ENCODE measurements at regions not wholly inside any gene's neighbourhood (a gene's known extent, or its start where the extent isn't known, plus 50 kb on each side); places are given as distances from the start of the nearest gene placed in this dataset.
A peak's percentile ranks its signal among the peaks of the same experiment; 100 is the strongest.
"Not testable (repeated sequence)": the region's sequence is repeated elsewhere in the genome, so short reads cannot be mapped to it uniquely, and the experiment has no call there.

DNA sequence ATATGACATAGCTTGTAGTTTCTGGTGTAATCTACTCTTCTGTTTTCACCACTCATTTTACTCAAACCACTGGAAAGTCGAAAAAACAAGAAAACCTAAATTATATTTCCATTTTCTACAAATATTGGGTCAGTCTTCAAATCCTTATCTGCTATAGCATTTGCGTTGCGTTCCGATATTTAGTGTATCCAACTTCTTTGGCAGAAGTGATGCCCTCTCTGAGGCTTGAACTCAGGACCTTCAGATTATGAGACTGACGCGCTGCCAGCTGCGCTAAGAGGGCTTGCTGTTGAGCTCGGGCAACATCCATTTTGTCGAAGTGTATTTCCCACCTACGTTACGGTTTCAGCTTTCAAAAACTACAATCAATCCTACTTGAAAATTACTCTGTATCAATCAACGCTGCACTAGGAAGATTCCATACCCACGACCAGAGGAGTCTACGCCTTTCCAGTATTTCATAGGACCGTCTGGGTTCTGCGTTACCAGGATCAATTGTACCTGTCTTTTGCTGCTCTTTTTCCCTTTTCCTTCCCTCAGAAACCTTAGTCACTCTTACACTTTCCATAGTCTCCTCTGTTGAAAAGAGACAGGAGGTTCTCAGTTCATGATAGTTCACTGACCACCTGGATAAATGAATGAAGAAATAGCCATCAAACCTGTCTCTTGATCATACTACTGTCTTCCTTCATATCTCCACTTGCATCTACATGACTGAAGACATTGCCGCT lies 140.5 kb upstream of the ZNF322 start:
- DNase-seq (ENCODE audit: low read depth in 2 of 2) = not testable (repeated sequence)

DNA sequence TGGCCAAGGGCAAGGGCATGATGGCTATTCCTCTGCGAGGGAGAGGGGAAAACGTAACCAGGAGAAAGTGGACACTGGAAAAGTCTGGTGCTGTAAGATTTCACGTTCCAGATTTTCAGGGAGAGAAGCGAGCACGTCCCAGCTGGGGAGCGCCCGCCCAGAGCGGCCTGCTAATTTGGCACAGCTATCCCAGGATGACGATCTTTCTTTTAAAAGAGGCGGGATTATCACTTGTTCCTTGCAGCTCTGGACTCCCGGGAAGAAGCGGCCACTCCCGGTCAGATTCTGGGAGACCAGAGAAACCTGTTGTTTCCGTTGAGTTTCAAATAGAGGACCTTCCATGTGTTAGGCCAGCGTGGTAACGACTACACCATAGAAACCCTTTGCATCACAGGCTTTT lies 144.2 kb upstream of the ZNF322 start:
- DNase-seq (ENCODE audit: low read depth in 2 of 2) = not testable (repeated sequence)

DNA sequence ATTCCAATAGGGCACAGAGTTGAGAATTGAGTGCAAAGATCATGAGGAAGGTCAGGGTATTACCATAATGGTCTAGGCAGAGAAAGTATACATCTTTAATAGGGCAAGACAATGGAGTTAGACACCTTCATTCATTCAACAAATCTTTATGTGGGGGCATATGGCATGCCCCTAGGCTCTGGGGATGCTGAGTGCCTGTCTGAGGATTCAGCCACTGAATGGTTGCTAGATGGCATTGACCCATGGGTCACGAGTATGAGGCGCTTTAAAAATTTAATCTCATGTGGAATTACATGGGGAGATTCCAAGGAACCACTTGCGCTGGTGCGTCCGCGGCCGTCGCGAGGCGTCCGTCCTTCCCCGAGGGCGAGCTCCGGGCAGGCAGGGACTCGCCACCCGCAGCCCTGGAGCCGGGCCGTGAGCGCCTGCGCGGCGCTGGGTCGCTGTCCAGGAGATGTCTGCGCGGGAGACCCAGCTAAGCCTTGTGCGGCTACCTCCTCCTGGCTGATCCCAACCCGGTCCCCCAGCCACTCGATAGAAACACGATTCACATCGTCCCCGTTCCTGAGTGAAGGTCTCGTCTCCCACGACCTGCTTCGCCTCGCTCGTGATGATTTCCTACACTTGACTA lies 152.1 kb upstream of the ZNF322 start:
- not testable (repeated sequence) for DNase-seq (ENCODE audit: low read depth in 2 of 2)

DNA sequence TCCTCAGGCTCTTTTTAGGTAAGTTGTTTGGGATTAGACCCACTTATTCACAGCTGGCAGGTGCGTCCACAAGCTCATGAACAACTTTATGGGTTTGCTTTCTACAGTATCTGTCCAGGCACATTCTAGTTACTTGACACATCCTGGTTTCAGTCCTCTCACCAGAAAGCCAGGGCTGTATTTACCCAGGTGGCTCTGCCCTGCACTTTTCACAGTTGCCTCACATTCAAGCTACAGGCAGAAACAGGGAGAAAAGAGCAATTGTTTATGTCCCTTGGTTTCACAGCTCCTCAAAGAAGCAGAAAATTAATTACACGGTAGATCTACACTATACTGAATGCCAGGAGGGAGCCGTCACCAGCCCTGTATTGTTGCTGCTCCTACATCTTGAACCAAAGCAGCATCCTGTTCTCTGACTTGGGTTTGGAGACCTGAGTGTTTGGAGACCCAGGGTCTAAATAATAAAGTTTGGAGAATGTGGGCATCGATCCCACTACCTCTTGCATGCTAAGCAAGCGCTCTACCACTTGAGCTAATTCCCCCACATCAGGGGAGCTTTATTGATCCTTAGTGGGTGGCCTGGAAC lies 159.2 kb upstream of the ZNF322 start:
- DNase-seq (ENCODE audit: low read depth in 2 of 2) = not testable (repeated sequence)

DNA sequence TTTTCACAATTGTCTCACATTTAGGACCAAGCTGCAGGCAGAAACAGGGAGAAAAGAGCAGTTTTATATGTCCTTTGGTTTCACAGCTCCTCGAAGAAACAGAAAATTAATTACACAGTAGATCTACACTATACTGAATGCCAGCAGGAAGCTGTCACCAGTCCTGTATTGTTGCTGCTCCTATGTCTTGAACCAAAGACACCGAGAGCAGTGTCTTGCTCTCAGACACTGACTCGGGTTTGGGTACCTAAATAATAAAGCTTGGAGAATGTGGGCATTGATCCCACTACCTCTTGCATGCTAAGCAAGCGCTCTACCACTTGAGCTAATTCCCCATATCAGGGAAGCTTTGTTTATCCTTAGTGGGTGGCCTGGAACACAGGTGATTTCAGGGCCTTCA lies 168.4 kb upstream of the ZNF322 start:
- DNase-seq (ENCODE audit: low read depth in 2 of 2) = not testable (repeated sequence)

DNA sequence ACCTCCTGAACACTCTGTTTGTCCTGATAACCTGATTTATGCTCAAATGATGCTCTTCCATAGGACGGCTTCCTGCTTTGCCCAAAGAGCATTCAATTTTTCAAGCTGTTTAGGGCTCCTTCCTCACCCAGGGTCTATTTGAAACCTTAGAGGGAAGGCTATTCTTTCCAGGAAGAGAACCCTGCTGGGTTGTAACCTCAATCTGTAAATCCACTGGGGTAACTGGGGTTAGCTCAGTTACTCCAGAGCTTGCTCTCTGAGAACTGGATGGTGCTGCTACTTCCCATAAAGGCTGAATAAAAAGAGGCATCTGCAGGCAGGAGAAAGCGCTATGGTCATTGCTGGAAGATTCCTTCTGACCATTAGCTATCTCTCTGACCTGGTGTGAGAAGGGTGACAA lies 169.9 kb upstream of the ZNF322 start:
- not testable (repeated sequence) for DNase-seq (ENCODE audit: low read depth in 2 of 2)

DNA sequence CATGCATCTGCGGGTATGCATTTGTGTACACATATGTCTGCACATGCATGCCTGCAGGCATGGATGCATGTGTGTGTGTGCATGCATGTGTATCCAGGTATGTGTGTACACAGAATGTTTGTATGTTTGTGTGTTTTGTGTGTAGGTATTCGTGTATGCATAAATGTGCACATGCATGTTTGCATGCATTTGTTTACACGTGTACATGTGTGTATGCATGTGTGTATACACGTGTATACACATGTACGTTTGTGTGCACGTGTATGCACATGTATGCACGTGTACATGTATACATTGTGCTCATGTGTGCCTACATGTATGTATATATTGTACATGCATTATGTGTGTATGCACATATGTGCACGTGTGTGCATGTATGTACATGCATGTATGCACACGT lies 171.4 kb upstream of the ZNF322 start:
- DNase-seq (ENCODE audit: low read depth in 2 of 2) = not testable (repeated sequence)

DNA sequence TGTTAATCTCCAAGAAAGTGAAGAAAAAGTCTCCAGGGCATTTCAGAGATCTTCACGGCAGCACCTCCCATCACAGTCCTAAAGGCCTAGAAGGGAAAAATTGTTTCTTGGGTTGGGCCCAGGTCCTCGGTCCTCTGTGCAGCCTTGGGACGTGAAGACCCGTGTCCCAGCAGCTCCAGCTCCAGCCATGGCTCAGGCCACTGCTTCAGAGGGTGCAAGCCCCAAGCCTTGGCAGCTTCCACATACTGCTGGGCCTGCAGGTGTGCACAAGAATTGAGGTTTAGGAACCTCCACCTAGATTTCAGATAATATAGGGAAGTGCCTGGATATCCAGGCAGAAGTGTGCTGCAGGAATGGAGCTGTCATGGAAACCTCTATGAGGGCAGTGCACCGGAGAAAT lies 176.2 kb upstream of the ZNF322 start:
- DNase-seq (ENCODE audit: low read depth in 2 of 2) = not testable (repeated sequence)

DNA sequence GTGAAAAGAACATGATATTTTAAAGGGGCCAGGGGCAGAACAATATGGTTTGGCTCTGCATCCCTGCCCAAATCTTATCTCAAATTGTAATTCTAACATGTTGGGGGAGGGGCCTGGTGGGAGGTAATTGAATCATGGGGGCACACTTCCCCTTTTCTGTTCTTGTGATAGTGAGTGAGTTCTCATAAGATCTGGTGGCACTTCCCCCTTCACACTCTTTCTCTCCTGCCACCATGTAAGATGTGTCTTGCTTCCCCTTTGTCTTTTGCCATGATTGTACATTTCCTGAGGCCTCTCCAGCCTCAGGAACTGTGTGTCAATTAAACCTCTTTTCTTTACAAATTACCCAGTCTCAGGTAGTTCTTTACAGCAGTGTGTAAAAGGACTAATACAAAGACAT lies 177.1 kb upstream of the ZNF322 start:
- not testable (repeated sequence) for DNase-seq (ENCODE audit: low read depth in 2 of 2)

DNA sequence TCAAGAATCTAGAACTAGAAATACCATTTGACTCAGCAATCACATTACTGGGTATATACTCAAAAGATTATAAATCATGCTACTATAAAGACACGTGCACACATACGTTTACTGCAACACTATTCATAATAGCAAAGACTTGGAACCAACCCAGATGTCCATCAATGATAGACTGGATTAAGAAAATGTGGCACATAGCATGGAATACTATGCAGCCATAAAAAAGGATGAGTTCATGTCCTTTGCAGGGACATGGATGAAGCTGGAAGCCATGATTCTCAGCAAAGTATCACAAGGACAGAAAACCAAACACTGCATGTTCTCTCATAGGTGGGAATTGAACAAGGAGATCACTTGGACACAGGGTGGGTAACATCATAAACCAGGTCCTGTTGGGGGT lies 185.3 kb upstream of the ZNF322 start:
- not testable (repeated sequence) for DNase-seq (ENCODE audit: low read depth in 2 of 2)

DNA sequence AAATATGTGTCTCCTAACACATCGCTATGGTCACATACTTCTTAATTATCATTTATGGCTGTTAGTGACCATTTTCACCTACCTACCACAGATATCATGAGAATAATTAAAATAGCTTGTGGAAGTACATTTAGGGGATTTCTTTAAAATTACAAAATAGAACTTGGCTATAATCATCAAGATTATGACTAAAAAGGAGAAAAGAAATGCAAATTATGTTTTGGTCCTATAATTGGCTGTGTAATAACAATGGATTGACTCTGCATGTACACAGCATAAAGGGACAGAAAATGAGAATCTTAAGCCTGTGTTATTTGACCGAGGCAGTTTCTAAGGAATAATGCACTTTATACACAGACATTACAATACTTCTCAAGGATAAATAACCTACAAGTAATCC lies 197.7 kb upstream of the ZNF322 start:
- not testable (repeated sequence) for DNase-seq (ENCODE audit: low read depth in 2 of 2)

DNA sequence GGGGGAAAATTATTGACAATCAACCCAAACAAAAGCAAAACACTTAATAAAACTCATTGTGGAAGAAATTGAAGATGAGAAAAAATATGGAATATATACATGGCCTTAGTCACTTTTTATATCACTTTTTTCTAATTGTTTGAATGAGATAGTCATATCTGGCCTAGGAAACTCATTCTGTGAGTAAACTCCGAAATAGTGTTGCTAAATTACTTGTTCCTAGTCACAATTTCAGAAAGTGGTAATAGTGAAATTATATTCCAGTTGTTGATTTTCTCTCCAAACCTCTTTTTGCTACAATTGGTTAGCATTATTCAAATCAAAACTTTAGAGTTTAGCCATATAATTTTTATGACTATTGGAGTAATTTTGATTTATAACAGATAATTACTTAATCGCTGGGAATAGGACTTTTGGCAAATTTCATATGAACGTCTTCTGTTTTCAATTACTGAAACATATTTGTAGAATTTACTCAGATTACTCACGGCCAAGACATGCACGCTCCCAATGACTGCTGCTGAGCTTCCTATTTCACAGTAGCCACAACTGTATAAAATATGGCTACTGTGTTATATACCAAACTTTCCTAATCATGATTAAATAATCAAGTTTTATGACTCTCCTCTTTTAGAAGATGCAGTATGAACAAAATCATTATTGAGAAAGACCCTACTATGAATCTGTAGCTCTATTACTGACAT lies 199.7 kb upstream of the ZNF322 start:
- not testable (repeated sequence) for DNase-seq (ENCODE audit: low read depth in 2 of 2)

DNA sequence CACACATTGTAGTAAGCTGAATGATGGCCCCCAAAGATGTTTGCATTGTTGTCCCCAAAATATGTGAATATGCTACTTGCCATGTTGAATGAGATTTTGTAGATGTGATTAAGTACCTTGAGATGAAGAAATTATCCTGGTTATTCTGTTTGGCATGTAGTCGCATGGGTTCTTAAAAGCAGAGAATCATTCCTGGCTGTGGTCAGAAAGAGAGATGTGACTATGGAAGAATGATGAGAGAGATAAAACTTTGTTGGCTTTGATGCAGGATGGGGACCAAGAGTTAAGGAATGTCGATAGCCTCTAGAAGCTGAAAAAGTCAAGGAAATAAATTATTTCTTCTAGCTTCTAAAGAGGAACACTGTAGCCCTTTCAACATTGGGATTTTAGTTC lies 200.2 kb upstream of the ZNF322 start:
- DNase-seq (ENCODE audit: low read depth in 2 of 2) = not testable (repeated sequence)

DNA sequence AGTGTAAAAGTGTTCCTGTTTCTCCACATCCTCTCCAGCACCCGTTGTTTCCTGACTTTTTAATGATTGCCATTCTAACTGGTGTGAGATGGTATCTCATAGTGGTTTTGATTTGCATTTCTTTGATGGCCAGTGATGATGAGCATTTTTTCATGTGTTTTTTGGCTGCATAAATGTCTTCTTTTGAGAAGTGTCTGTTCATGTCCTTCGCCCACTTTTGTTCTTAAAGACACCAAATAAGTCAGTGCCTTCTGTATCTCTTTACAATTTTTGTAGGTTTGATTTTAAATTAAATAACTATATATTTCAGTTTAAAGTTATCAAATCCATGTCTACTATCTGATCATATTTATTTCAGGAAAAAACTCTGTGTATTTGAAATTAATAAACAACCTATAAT lies 202.4 kb upstream of the ZNF322 start:
- not testable (repeated sequence) for DNase-seq (ENCODE audit: low read depth in 2 of 2)

DNA sequence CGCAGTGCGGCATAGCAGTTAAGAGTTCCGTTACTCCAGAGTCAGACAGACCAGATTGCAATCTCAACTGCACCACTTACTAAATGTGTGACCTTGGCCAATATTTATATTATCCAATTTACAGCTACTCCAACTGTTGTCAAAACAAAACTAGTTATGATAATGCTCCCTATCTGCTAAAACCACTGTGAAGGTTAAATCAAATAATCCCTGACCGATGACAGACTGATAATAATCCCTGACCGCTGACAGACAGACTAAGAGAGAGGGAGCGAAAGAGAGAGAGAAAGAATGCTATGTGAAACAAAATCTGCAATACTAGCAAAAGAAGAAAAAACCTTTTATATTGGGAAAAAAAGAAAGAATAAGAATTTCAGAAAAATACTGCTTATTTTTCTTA lies 204.1 kb upstream of the ZNF322 start:
- DNase-seq (ENCODE audit: low read depth in 2 of 2) = not testable (repeated sequence)

DNA sequence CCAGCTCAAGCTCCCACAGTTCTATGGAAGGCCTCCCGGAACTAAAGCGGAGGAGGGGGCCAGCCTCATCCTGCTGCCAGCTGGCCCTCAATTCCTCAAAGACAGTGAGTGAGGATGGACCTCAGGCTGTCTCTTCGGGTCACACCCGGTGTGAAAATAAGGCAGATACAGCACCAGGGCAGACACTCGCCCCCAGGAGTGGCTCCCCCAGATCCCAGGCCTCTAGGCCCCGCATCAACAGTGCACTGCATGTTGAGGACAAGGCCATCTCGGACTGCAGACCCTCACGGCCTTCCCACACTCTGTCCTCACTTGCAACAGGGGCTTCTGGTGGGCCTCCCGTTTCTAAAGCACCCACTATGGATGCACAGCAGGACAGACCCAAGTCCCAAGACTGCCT lies 239.2 kb upstream of the ZNF322 start:
- DNase-seq (ENCODE audit: low read depth in 2 of 2) = not testable (repeated sequence)

DNA sequence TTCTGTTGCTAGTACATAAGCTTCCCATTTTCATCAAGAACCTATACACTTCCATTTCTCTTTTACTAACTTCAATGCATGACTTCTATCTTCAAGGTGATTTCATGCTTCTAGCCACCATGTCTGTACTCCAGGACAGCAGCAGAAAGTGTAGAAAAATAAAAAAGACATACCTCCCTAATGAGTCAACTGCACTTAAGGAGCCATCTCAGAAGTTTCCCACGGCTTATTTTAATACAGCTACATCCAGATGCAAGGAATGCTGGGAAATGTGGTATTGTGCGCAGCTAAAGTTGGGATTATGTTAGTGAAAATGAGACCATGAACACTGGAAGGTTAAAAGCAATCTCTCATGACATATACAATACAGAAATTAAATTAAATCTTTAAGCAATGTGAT lies 264.7 kb upstream of the ZNF322 start:
- not testable (repeated sequence) for DNase-seq (ENCODE audit: low read depth in 2 of 2)

DNA sequence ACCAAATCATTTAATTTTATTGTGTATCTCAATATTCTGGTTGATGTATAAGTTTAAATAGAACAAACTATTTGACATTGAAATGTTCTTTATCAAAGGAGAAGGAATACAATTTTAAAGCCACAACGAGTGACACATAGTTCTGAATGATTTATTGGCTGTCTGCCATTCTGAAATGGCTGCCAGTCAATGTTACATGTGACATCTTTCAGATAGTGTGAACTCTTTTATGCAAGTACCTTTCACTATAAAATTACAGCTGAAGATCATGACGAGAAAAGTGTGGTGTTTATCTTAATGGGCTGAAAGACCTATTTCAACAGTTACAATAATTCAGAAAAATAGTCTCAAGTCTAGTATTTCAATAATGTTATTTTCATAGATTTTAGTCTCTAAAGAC lies 268.6 kb upstream of the ZNF322 start:
- not testable (repeated sequence) for DNase-seq (ENCODE audit: low read depth in 2 of 2)

DNA sequence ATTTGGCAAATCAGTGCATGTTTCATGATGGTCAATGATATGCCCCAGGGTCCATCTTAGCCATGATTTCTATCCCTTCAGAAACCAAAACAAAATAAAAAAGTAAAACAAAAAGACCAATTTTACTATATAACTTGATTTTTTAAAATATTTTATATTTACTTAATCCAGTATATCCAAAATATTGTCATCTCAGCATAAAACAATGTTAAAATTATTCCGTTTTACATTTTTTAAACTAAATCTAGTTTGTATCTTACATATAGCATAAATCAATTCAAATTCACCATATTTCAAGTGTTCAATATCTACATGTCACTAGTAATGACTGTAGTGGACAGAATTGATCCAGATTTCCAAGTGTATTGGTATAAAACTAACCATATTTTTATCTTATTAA lies 277.7 kb upstream of the ZNF322 start:
- not testable (repeated sequence) for DNase-seq (ENCODE audit: low read depth in 2 of 2)

DNA sequence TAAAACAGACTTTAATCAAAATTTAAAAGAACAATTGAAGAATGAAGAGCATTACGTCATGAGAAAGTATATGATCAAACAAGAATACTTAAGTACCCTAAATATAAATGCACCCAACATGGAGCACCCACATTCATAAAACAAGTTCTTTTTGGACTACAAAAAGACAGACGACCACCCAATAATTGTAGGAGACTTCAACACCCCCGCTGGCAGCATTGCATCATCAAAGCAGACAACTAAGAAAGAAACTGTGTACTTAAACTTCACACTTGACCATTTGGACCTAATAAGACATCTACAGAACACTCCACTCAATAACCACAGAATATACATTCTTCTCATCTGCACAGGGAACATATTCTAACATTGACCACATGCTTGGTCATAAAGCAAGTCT lies 291.7 kb upstream of the ZNF322 start:
- DNase-seq (ENCODE audit: low read depth in 2 of 2) = not testable (repeated sequence)

DNA sequence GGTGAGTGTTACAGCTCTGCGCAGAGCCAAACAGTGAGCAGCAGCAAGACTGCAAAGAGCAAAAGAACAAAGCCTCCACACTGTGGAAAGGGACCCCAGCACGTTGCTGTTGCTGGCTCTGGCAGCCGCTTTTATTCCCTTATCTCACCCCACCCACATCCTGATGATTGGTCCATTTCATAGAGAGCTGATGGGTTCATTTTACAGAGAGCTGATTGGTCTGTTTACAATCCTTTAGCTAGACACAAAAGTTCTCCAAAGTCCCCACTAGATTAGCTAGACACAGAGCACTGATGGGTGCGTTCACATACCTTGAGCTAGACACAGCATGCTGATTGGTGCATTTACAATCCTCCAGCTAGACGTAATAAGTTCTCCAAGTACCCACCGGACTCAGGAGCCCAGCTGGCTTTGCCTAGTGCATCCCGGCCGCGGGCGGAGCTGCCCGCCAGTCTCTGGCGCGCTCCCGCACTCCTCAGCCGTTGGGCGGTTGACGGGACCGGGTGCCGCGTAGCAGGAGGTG lies 291.4 kb upstream of the PRSS16 start:
- DNase-seq (ENCODE audit: low read depth in 2 of 2) = not testable (repeated sequence)

DNA sequence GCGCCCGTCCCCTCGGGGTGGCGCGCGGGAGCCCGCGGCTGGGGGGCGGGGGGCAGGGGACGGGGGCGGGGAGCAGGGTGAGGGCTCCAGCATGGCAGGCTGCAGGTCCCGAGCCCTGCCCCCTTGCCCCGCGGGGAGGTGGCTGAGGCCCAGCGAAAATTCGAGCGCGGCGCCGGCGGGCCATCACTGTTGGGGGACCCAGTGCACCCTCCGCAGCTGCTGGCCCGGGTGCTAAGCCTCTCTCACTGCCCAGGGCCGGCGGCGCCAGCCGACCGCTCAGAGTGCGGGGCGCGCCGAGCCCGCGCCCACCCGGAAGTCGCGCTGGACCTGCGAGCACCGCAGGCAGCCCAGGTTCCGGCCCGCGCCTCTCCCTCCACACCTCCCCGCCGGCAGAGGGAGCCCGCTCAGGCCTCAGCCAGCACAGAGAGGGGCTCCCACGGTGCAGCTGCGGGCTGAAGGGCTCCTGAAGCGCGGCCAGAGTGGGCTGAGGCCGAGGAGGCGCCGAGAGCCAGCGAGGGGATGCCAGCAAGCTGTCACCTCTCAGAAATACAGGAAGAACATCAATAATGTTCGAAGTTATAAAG lies 290.8 kb upstream of the PRSS16 start:
- peak; percentile 61 to 65 for DNase-seq (ENCODE audit: low read depth in 2 of 2)
